ENCODE measurements at regions not wholly inside any gene's neighbourhood (a gene's known extent, or its start where the extent isn't known, plus 50 kb on each side); places are given as distances from the start of the nearest gene placed in this dataset.

GRCh38 chr12:127078577-127079350, 1188.2 kb upstream of the TMEM132C start:
- no peak overlapping the region for H3K9ac ChIP-seq
- no peak overlapping the region for H3K4me2 ChIP-seq
- H3K36me3 Mint-ChIP-seq = no peaks in the 10 kb centered on the region
- H3K9me3 ChIP-seq (ENCODE audit: low read depth) = no peaks in the 10 kb centered on the region
- H3K27ac Mint-ChIP-seq = no peak overlapping the region
- H3F3A ChIP-seq (ENCODE audit: low read depth) = no peaks in the 10 kb centered on the region
- DNase-seq (ENCODE audit: low spot score) = no peak
- H4K20me1 ChIP-seq (ENCODE audit: low read depth) = no peaks in the 10 kb centered on the region
- no peaks in the 10 kb centered on the region for H3K36me3 ChIP-seq
- no peak for TF ChIP-seq EZH2phosphoT487 (IDR thresholded peaks at IDR 0.05)
- TF ChIP-seq EZH2 (IDR thresholded peaks at IDR 0.05) = no peak
- no peaks in the 10 kb centered on the region for H3K27me3 ChIP-seq
- H3K79me2 ChIP-seq (ENCODE audit: low read depth) = no peaks in the 10 kb centered on the region
- H3K27me3 Mint-ChIP-seq (ENCODE audit: insufficient read depth, low read depth) = no peaks in the 10 kb centered on the region
- H3K4me3 ChIP-seq = no peak overlapping the region
- no peak overlapping the region for H3K4me3 Mint-ChIP-seq
- H3K4me1 ChIP-seq = peaks cover 8% of the 10 kb centered on the region
- H3K9me3 Mint-ChIP-seq = peaks cover 2% of the 10 kb centered on the region
- H3K4me1 Mint-ChIP-seq = peaks cover 3% of the 10 kb centered on the region
- H2AFZ ChIP-seq (replicated peaks) = no peak overlapping the region
- H3K27ac ChIP-seq = no peak overlapping the region

GRCh38 chr12:127079636-127080035, 1187.3 kb upstream of the TMEM132C start:
- Mint-ChIP-seq H3K27me3 (ENCODE audit: insufficient read depth, low read depth) (no peaks in the 10 kb centered on the region), H3K4me1 (peaks cover 3% of the 10 kb centered on the region), H3K36me3 (no peaks in the 10 kb centered on the region), H3K27ac (no peak overlapping the region), H3K9me3 (peaks cover 2% of the 10 kb centered on the region), H3K4me3 (no peak overlapping the region)
- no peaks in the 10 kb centered on the region for H3K27me3 ChIP-seq
- H3F3A ChIP-seq (ENCODE audit: low read depth) = no peaks in the 10 kb centered on the region
- H2AFZ ChIP-seq (replicated peaks) = no peak overlapping the region
- no peak overlapping the region for H3K4me2 ChIP-seq
- H3K4me1 ChIP-seq = peaks cover 8% of the 10 kb centered on the region
- H3K27ac ChIP-seq = no peak overlapping the region
- no peaks in the 10 kb centered on the region for H3K9me3 ChIP-seq (ENCODE audit: low read depth)
- TF ChIP-seq EZH2 (IDR thresholded peaks at IDR 0.05) (no peak), EZH2phosphoT487 (IDR thresholded peaks at IDR 0.05) (no peak), CTCF (IDR thresholded peaks at IDR 0.05) (no peak)
- H4K20me1 ChIP-seq (ENCODE audit: low read depth) = no peaks in the 10 kb centered on the region
- H3K9ac ChIP-seq = no peak overlapping the region
- no peaks in the 10 kb centered on the region for H3K79me2 ChIP-seq (ENCODE audit: low read depth)
- no peak for DNase-seq (ENCODE audit: low spot score)
- no peak overlapping the region for H3K4me3 ChIP-seq
- no peaks in the 10 kb centered on the region for H3K36me3 ChIP-seq

GRCh38 chr12:127081058-127081457, 1185.9 kb upstream of the TMEM132C start:
- Mint-ChIP-seq H3K27ac (no peak overlapping the region), H3K4me1 (peaks cover 3% of the 10 kb centered on the region), H3K9me3 (peaks cover 2% of the 10 kb centered on the region), H3K27me3 (ENCODE audit: insufficient read depth, low read depth) (no peaks in the 10 kb centered on the region), H3K4me3 (no peak overlapping the region), H3K36me3 (no peaks in the 10 kb centered on the region)
- H4K20me1 ChIP-seq (ENCODE audit: low read depth) = no peaks in the 10 kb centered on the region
- no peak for DNase-seq (ENCODE audit: low spot score)
- H3K79me2 ChIP-seq (ENCODE audit: low read depth) = no peaks in the 10 kb centered on the region
- no peaks in the 10 kb centered on the region for H3K27me3 ChIP-seq
- no peaks in the 10 kb centered on the region for H3K9me3 ChIP-seq (ENCODE audit: low read depth)
- no peak overlapping the region for H3K4me3 ChIP-seq
- H3K4me1 ChIP-seq = peaks cover 8% of the 10 kb centered on the region
- H3K36me3 ChIP-seq = no peaks in the 10 kb centered on the region
- no peak overlapping the region for H2AFZ ChIP-seq (replicated peaks)
- no peaks in the 10 kb centered on the region for H3F3A ChIP-seq (ENCODE audit: low read depth)
- no peak for TF ChIP-seq CTCF (IDR thresholded peaks at IDR 0.05)
- no peak for TF ChIP-seq EZH2 (IDR thresholded peaks at IDR 0.05)
- no peak for TF ChIP-seq EZH2phosphoT487 (IDR thresholded peaks at IDR 0.05)
- H3K27ac ChIP-seq = no peak overlapping the region
- no peak overlapping the region for H3K4me2 ChIP-seq
- H3K9ac ChIP-seq = no peak overlapping the region
